Natural killer cell (primary cell): ENCODE measurements at regions not wholly inside any gene's neighbourhood (a gene's known extent, or its start where the extent isn't known, plus 50 kb on each side); places are given as distances from the start of the nearest gene placed in this dataset.

ENCODE experiments used
- ATAC-seq, 3 donors: fragments of 150-1000 bp in 2 of 3; fragments of 200-7000 bp in 1 of 3; cut with Tn5 transposase; 1 replicate in 1 of 3; 2 replicates in 2 of 3; pipeline ENCODE4 v1.10.0; 2021; ENCODE audit warnings: mild to moderate bottlenecking in 2 of 3, moderate library complexity in 2 of 3
- DNase-seq, 2 donors: peaks; one replicate each; pipeline versions ENCODE4 v3.0.0 to v3.0.0-alpha.2; 2013 to 2021; ENCODE audit warnings: mixed read lengths in 1 of 2
- H3K27ac ChIP-seq: one replicate; pipeline ENCODE4 v1.5.1; 2013; ENCODE audit warnings: mild to moderate bottlenecking, low read length
- H3K27me3 ChIP-seq: one replicate; pipeline ENCODE4 v1.6.1; 2013; ENCODE audit warnings: low read length; ENCODE audit not compliant: control insufficient read depth, insufficient read depth
- H3K36me3 ChIP-seq: one replicate; pipeline ENCODE4 v1.6.1; 2013; ENCODE audit warnings: low read length; ENCODE audit not compliant: control insufficient read depth, insufficient read depth
- H3K4me1 ChIP-seq: one replicate; pipeline ENCODE4 v1.6.1; 2013; ENCODE audit warnings: low read length; ENCODE audit not compliant: control insufficient read depth, insufficient read depth
- H3K4me3 ChIP-seq: one replicate; pipeline ENCODE4 v1.5.1; 2013; ENCODE audit warnings: low read length
- H3K9me3 ChIP-seq: one replicate; pipeline ENCODE4 v1.6.1; 2013; ENCODE audit warnings: low read length; ENCODE audit not compliant: control insufficient read depth, insufficient read depth
- H3K27ac Mint-ChIP-seq, 2 donors: one replicate each; pipeline ENCODE4 v1.8.0; 2022; ENCODE audit warnings: mild to moderate bottlenecking in 2 of 2, mixed read lengths in 2 of 2, moderate library complexity in 1 of 2
- H3K27me3 Mint-ChIP-seq, 2 donors: one replicate each; pipeline ENCODE4 v1.8.0; 2022; ENCODE audit warnings: low read depth in 2 of 2, mixed read lengths in 2 of 2
- H3K36me3 Mint-ChIP-seq: one replicate; pipeline ENCODE4 v1.8.0; 2022; ENCODE audit warnings: mixed read lengths
- H3K4me1 Mint-ChIP-seq, 2 donors: one replicate each; pipeline ENCODE4 v1.8.0; 2022; ENCODE audit warnings: mixed read lengths in 2 of 2
- H3K4me3 Mint-ChIP-seq: one replicate; pipeline ENCODE4 v1.8.0; 2022; ENCODE audit warnings: mild to moderate bottlenecking, moderate library complexity, mixed read lengths
- H3K9me3 Mint-ChIP-seq, 2 donors: one replicate each; pipeline ENCODE4 v1.8.0; 2022; ENCODE audit warnings: mixed read lengths in 2 of 2
- WGBS: methylation state at CpG from one replicate; pipeline ENCODE4 v1.1.7; 2013; ENCODE audit warnings: missing lambda C conversion rate; ENCODE audit not compliant: insufficient coverage; 5-methylcytosine and 5-hydroxymethylcytosine counted together
- intact Hi-C: fragments of 100-400 bp; cut with micrococcal nuclease; formaldehyde crosslinking; loops from one replicate; pipeline ENCODE4 v1.14.2; 2022
- TF ChIP-seq, protein P1 (sequence below): fragments of 200-600 bp; IDR thresholded peaks from one replicate; pipeline ENCODE4 v1.8.0; 2022; ENCODE audit warnings: antibody characterized with exemption

DNA sequence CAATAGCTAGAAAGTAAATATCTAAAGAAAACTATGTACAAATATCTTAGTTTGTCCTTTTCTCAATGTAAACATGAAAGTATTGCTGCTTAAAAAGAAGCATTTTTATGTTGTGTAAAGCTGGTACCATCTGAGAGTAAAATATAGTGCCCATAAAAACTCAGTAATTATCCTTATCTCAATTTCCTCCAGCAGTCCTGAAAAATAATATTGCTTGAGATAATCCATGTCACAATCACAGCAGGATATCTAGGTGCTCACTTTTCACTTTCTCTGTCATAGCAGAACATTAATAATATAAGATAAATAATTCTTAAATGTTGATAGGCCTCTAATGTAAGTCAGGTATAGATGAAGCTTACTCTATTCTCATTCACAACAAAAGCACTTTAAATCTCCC is 285.5 kb downstream of the ZBBX start:
- intact Hi-C loops = no loop called here
- H3K27ac Mint-ChIP-seq = no peak overlapping the region

DNA sequence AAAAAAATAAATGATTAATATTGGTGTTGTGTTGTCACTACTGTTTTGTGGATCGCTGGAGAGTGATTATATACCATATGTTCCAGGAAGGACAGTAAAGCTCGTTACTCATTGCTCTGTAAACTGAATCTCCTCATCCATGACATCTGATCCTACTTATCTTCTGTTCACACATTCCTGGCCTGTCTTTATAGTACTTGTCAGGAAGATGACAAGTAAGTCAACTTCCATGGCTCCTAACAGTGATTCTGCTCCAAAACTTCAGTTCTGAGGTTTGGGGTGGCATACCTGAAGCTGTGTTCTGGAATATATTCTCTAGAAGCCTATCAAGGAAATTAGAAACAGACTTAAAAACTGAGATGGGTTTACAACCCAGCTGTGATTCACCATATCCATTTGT is 288.9 kb downstream of the ZBBX start:
- intact Hi-C loops = no loop called here
- Histone ChIP-seq H3K36me3 (no peaks in the 10 kb centered on the region), H3K4me1 (no peaks in the 10 kb centered on the region), H3K27me3 (no peaks in the 10 kb centered on the region), H3K27ac (no peak overlapping the region), H3K4me3 (no peak overlapping the region), H3K9me3 (no peaks in the 10 kb centered on the region)
- DNase-seq (no peak), ATAC-seq (no peak)
- WGBS = 0% methylated on average over 1 of the region's 2 CpGs
- H3K27ac Mint-ChIP-seq = no peak overlapping the region
- TF ChIP-seq, protein P1, sequence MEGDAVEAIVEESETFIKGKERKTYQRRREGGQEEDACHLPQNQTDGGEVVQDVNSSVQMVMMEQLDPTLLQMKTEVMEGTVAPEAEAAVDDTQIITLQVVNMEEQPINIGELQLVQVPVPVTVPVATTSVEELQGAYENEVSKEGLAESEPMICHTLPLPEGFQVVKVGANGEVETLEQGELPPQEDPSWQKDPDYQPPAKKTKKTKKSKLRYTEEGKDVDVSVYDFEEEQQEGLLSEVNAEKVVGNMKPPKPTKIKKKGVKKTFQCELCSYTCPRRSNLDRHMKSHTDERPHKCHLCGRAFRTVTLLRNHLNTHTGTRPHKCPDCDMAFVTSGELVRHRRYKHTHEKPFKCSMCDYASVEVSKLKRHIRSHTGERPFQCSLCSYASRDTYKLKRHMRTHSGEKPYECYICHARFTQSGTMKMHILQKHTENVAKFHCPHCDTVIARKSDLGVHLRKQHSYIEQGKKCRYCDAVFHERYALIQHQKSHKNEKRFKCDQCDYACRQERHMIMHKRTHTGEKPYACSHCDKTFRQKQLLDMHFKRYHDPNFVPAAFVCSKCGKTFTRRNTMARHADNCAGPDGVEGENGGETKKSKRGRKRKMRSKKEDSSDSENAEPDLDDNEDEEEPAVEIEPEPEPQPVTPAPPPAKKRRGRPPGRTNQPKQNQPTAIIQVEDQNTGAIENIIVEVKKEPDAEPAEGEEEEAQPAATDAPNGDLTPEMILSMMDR = no peak
- peaks cover 7 to 10% of the 10 kb centered on the region in 2 donors for H3K9me3 Mint-ChIP-seq
- no peaks in the 10 kb centered on the region for H3K4me1 Mint-ChIP-seq
- no peaks in the 10 kb centered on the region for H3K27me3 Mint-ChIP-seq
- H3K4me3 Mint-ChIP-seq = no peak overlapping the region
- no peaks in the 10 kb centered on the region for H3K36me3 Mint-ChIP-seq

More for the DNA sequence above, 285.5 kb downstream of the ZBBX start:
- TF ChIP-seq, protein P1 = no peak
- Histone ChIP-seq H3K27me3 (no peaks in the 10 kb centered on the region), H3K9me3 (no peaks in the 10 kb centered on the region), H3K4me3 (no peak overlapping the region), H3K4me1 (no peaks in the 10 kb centered on the region), H3K27ac (no peak overlapping the region), H3K36me3 (no peaks in the 10 kb centered on the region)
- no peaks in the 10 kb centered on the region for H3K27me3 Mint-ChIP-seq
- H3K4me3 Mint-ChIP-seq = no peak overlapping the region
- no peaks in the 10 kb centered on the region for H3K36me3 Mint-ChIP-seq
- peaks cover 7 to 10% of the 10 kb centered on the region in 2 donors for H3K9me3 Mint-ChIP-seq
- no peak for ATAC-seq
- DNase-seq = no peak
- H3K4me1 Mint-ChIP-seq = no peaks in the 10 kb centered on the region

- H3K36me3 ChIP-seq = no peaks in the 10 kb centered on the region
- DNase-seq = no peak
- peaks cover 3 to 7% of the 10 kb centered on the region in 2 donors for H3K9me3 Mint-ChIP-seq
Observed at GRCh38 chr3:167084545-167084944, 295.6 kb downstream of the ZBBX start.

DNA sequence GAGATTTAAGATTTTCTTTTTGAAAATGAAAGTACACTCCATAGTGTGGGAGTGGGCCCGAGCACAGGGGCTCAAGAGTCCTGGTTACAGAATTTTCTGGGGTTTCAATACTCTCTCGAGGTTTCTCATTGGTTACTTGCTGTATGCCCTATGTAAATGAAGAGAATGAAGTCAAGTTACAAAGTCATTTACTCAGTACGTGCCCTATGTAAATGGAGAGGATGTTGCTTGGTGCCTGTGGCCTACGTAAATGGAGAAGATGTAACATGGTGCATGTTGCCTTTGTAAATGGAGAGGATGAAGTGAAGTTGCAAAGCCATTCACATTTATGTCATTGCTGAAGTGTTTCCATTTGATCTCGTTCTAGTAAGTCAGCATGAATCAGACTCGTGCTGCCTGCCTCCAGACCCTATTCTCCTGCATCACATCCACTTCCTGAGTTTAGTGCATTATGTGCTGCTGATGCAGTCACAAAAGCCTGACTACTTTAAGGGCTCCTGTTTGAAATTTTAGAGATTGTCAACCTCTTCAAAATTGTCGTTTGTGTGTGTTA is 302.0 kb downstream of the ZBBX start:
- Mint-ChIP-seq H3K4me3 (no peak overlapping the region), H3K4me1 (no peaks in the 10 kb centered on the region)
- WGBS = 70% methylated on average over 7 of the region's 7 CpGs

More at GRCh38 chr3:167084545-167084944, 295.6 kb downstream of the ZBBX start:
- Histone ChIP-seq H3K9me3 (no peaks in the 10 kb centered on the region), H3K4me3 (no peak overlapping the region), H3K4me1 (no peaks in the 10 kb centered on the region), H3K27me3 (no peaks in the 10 kb centered on the region), H3K27ac (no peak overlapping the region)
- H3K4me3 Mint-ChIP-seq = no peak overlapping the region
- no peaks in the 10 kb centered on the region for H3K4me1 Mint-ChIP-seq
- ATAC-seq = no peak
- intact Hi-C loops = no loop called here
- TF ChIP-seq, protein P1 = no peak
- 25% methylated on average over 1 of the region's 2 CpGs for WGBS
- H3K27me3 Mint-ChIP-seq = no peaks in the 10 kb centered on the region
- H3K36me3 Mint-ChIP-seq = no peaks in the 10 kb centered on the region
- H3K27ac Mint-ChIP-seq = no peak overlapping the region

More for the DNA sequence above, 302.0 kb downstream of the ZBBX start:
- Histone ChIP-seq H3K27ac (no peak overlapping the region), H3K27me3 (no peaks in the 10 kb centered on the region), H3K9me3 (peaks cover 6% of the 10 kb centered on the region), H3K36me3 (no peaks in the 10 kb centered on the region), H3K4me3 (no peak overlapping the region), H3K4me1 (no peaks in the 10 kb centered on the region)
- DNase-seq = no peak
- H3K27me3 Mint-ChIP-seq = no peaks in the 10 kb centered on the region
- intact Hi-C loops = no loop called here
- H3K27ac Mint-ChIP-seq = no peak overlapping the region
- H3K9me3 Mint-ChIP-seq = peaks cover 8 to 10% of the 10 kb centered on the region in 2 donors
- H3K36me3 Mint-ChIP-seq = no peaks in the 10 kb centered on the region
- ATAC-seq = no peak
- TF ChIP-seq, protein P1 = no peak
